ENCODE measurements at regions not wholly inside any gene's neighbourhood (a gene's known extent, or its start where the extent isn't known, plus 50 kb on each side); places are given as distances from the start of the nearest gene placed in this dataset.
"Not testable (repeated sequence)": the region's sequence is repeated elsewhere in the genome, so short reads cannot be mapped to it uniquely, and the experiment has no call there.

- DNase-seq = no peak
Measured at GRCh38 chr13:109271555-109272541, 514.5 kb downstream of the IRS2 start.

GRCh38 chr13:109271061-109271460 is 515.3 kb downstream of the IRS2 start:
- no peak for DNase-seq

DNA sequence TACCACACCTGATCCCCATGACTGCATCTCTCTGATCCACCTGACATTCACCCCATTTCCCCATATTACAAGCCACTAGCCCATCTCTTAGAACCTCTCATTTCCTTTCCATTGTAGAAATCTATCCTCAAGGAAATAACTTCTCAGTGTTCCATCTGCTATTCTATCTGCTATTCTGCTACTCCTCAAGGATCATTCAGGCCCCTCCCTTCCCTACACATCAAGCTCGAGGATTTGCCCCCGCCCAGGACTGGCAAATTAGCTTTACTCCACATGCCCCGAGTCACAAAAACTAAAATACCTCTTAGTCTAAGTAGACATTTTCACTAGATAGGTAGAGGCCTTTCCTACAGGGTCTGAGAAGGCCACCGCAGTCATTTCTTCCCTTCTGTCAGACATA is 517.0 kb downstream of the IRS2 start:
- DNase-seq = not testable (repeated sequence)

DNA sequence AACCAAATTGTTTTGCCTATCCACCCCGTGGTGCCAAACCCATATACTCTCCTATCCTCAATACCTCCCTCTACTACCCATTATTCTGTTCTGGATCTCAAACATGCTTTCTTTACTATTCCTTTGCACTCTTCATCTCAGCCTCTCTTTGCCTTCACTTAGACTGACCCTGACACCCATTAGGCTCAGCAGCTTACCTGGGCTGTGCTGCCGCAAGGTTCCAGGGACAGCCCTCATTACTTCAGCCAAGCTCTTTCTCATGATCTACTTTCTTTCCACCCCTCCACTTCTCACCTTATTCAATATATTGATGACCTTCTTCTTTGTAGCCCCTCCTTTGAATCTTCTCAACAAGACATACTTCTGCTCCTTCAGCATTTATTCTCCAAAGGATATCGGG is 517.9 kb downstream of the IRS2 start:
- DNase-seq = not testable (repeated sequence)

DNA sequence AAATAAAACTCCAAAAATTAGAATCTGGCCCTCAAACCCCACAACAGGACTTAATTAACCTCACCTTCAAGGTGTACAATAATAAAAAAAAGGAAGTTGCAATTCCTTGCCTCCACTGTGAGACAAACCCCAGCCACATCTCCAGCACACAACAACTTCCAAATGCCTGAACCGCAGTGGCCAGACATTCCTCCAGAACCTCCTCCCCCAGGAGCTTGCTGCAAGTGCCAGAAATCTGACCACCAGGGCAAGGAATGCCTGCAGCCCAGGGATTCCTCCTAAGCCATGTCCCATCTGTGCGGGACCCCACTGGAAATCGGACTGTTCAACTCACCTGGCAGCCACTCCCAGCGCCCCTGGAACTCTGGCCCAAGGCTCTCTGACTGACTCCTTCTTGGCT is 519.0 kb downstream of the IRS2 start:
- DNase-seq = not testable (repeated sequence)

- DNase-seq = not testable (repeated sequence)
Measured at GRCh38 chr13:109265438-109265742, 521.0 kb downstream of the IRS2 start.

- not testable (repeated sequence) for DNase-seq
Measured at GRCh38 chr13:109264603-109265437, 521.6 kb downstream of the IRS2 start.

DNA sequence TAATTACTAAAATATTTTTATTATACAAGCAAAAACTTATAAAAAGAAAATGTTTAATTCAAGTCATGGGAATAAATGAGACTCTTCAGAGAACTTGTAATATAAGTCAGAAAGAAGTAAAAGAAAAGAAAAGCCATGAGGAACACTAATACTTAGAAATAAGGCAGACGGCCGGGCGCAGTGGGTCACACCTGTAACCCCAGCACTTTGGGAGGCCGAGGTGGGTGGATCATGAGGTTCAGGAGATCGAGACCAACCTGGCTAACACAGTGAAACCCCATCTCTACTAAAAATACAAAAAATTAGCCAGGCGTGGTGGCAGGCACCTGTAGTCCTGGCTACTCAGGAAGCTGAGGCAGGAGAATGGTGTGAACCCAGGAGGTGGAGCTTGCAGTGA is 528.6 kb downstream of the IRS2 start:
- DNase-seq = not testable (repeated sequence)
